CD4-positive, alpha-beta T cell treated with Interleukin-21 for 1 hour (primary cell): ENCODE measurements at regions not wholly inside any gene's neighbourhood (a gene's known extent, or its start where the extent isn't known, plus 50 kb on each side); places are given as distances from the start of the nearest gene placed in this dataset.

Source experiments
- DNase-seq: peaks from one replicate; pipeline ENCODE4 v3.0.0-alpha.2; 2020

GRCh38 chr13:27014406-27015359, 156.9 kb downstream of the USP12 start:
- no peak for DNase-seq

- no peak for DNase-seq
Observed at GRCh38 chr13:27012482-27013197, 159.0 kb downstream of the USP12 start.

DNA sequence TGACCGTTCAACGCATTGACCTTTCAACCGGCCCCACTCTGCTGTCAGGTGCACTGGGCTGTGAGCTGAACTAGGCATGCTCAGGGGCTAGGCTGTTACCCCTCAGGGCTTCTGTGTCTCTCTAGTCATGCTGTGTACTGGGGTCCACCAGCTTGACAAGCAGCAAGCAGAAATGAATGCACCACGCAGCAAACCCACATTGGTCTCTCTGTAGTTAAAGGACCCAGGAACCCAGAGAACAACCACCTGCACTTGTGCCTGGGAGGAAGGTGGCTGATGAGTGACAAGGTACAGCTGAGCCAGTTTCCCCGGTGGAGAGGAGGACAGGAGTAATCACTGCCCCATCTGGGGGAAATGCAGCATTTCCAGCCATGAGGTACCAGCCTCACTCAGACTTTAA, 159.9 kb downstream of the USP12 start:
- DNase-seq: no peak

DNA sequence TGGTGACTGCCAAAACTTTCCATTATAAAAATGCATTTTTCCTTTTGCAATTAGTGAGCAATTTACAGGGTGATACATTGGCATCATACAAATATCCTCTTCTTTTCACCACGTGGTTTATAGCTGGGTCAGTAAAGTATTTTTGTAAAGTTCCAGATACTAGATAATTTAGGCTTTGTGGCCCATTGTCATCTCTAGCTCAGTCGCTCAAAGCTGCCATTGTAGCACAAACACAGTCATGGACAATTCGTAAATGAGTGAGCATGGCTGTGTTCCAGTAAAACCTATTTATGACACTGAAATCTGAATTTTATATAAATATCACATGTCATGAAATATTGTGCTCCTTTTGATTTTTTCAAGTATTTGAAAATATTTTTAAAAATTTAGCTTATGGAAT, 162.9 kb downstream of the USP12 start:
- DNase-seq: no peak

DNA sequence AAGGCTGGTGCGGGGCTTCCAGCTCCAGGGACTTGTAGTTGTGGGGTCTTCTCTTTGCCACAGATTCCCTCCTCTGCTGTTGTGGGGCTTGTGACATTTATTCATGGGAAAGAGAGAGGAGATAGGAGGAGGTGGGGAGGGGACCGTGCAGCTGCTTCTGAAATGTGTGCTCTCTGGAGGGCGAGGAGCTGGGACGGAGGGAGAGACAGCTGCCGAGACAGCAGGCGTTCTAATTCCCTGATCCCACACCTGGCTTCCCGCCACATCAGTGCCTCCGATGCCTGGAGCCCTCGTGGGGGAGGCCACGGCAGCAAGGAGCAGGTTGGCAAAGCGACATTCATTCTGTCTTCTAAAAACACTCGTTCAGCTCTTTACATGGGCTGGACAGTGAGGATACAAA, 164.4 kb downstream of the USP12 start:
- no peak for DNase-seq

GRCh38 chr13:27006519-27007161, 165.0 kb downstream of the USP12 start:
- DNase-seq: no peak

DNA sequence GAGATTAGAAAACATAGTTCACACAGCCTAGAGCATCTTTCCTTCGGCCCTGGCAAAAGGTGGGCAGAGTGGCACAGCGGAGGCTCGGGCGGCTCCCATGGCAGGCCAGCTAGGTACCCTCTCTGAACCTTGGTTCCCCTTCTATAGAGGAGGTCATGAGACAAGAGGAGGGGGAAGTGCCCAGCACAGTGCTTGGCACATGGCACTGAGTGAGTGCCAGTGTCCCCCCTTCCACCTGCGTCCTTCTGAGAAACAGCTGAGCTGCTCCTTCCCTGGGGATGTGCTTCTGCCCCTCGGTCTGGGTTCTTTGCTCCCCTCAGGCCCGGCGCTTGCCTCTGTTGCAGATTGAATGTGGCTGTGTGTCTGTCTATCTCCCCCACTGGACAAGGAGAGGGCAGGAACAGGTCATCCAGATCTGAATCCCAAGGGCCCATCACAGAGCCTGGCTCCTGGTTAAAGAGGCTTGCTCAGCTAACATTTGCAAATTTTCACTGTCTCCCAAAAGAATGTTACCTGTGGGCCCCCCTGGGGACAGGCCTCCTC, 165.6 kb downstream of the USP12 start:
- DNase-seq: no peak

DNA sequence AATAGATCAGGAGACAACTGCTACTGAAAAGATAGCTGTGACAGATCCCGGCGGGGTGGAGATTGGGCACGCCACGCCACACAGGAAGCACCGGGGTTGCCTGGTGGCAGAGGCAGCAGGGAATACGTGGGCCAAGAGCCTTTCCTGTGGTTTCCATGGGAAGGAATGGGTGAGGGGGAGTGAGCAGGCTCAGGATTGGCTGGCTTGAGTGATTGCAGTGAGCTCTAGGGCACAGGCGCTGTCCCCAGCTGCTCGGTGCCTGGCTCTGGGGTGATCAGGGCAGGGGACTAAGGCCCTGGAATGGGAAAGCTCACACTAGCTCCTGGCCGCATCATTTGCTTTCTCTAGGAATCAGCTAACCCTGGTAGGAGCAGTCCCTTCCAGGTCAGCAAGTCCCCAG, 166.1 kb downstream of the USP12 start:
- no peak for DNase-seq

- DNase-seq: no peak
Observed at GRCh38 chr13:27004866-27005265, 166.7 kb downstream of the USP12 start.

GRCh38 chr13:27004326-27004725, 167.3 kb downstream of the USP12 start:
- DNase-seq: no peak

DNA sequence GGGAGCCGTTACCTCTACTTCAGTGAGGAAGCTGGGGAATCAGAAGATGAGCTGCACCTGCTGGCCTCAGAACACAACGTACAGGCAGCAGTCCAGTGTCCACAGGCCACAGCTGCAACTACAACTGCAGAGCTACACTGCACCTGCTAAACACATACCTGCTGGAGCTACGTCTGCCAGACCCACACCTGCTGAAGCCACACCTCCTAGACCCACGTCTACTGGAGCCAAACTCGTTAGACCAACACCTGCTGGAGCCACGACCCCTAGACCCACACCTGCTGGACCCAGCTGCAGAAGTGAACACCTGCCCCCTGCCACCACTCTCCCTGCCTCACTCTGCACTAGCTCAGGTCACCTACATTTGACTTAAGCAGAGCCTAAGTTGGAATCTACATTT, 169.9 kb downstream of the USP12 start:
- no peak for DNase-seq

DNA sequence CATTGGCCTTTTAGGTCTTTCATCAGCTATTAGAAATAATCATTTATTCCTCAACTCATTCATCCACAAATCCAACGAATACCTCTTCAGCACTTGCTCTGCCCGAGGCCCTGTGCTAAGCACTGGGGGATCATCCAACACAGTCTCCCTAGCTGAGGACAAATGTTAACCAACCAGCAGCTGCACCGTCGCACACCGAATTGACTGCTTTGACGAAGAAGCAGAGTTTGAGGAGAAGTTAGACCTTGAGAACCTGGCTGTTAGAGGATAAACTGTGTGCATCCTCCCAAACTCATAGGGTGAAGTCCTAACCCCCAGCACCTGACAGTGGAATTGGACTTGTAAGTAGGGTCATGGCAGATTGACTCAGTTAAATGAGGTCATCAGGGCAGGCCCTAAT, 170.9 kb downstream of the USP12 start:
- no peak for DNase-seq

GRCh38 chr13:26999499-26999898, 172.1 kb downstream of the USP12 start:
- no peak for DNase-seq

- no peak for DNase-seq
Observed at GRCh38 chr13:26998292-26998691, 173.3 kb downstream of the USP12 start.

DNA sequence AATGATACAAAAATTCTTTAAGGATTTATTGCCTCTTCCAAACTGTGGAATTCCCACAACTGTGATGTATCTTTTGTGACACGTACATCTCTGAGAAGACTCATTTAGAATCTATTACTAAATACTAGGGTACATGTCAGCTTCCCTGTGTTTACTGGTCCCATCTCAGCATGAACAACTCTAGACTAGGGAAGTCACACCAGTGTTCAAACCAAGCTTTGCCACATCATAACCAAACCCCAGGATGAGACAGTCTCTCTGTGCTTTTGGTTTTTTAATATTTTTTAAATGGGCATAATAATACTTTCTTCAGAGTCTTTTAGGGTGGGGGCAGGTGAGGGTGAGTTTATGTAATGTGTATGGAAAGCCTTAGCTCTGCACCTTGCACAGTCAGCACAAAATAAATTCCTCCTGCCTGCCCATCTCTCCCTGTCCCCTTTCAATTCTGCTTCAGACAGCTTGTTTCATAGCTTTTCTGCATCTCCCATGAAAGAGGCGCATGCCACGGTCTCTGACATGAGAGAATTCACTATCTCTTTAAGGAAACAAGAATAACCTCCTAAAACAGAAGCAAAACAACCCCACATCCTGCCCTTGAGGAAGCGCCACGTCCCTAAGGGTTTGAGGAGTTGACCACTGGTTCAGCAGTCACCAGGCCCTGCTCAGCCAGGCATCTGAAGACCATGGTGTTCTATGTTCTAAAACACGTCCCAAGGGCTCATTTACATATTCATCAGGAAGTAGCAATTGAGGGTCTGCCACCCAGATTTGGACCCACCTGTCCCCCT, 174.5 kb downstream of the USP12 start:
- no peak for DNase-seq

DNA sequence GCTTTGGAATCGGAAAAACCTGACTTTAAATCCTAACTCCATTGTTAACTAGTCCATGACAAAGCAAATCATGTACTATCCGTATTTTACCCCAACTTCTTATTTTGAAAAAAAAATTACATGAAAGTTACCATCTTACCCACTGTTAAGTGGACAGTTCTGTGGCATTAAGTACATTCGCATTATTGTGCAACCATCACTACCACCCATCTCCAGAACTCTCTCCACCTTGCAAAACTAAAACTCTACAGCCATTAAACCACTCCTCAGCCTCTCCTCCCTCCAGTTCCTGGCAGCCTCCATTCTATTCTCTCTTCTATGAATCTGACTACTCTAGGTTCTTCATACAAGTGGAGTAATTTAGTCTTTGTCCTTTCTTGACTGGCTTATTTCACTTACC, 176.5 kb downstream of the USP12 start:
- DNase-seq: no peak

DNA sequence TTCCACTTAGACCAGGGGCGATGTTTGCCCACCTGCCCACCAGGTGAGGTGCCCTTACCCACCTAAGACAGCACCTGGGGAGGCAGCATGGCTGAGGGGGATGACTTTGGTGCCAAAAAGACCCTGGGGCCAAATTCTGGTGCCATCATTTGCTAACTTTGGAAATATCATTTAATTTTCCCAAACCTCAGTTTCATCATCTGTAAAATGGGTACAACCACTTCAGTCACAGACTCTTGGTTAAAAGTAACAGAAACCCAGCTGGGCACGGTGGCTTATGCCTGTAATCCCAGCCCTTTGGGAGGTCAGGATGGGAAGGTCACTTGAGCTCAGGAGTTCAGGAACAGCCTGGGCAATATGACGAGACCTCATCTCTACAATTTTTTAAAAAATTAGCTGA, 177.8 kb downstream of the USP12 start:
- no peak for DNase-seq

DNA sequence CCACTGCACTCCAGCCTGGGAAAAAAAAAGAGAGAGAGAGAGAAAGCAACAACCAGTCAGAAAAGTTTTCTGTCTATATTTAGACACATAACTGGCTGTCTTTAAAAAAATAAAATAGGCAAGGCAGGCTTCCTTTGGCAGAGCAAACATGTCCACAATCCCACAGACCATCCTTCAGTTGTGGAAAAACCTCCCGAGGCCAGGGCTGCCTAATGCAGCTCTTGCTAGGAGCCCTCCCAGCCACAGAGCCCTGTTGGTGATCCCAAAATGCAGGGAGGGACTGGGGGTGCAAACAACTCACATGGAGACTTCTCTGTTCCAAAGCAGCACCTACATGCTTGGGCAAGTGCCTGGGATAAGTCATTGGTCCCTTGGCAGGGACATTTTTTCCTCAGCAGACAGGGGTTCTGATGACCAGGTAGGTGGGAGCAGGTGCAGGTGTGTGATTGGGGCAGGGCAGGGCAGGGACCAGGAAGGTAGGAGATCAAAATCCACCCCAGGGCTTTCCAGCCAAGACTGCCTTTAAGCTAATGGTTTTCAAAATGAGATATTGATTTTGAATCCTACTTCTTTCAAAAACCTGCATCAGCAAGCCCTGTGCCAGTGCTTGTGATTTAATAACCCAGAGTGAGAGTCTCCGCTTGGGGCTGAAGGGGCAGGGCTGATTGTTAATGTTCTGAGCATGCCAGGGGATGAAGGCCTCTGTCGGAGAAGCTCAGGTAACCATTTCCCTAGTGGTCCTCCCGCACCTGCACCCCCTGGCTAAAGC, 178.5 kb downstream of the USP12 start:
- no peak for DNase-seq

GRCh38 chr13:26991508-26992181, 180.0 kb downstream of the USP12 start:
- no peak for DNase-seq

DNA sequence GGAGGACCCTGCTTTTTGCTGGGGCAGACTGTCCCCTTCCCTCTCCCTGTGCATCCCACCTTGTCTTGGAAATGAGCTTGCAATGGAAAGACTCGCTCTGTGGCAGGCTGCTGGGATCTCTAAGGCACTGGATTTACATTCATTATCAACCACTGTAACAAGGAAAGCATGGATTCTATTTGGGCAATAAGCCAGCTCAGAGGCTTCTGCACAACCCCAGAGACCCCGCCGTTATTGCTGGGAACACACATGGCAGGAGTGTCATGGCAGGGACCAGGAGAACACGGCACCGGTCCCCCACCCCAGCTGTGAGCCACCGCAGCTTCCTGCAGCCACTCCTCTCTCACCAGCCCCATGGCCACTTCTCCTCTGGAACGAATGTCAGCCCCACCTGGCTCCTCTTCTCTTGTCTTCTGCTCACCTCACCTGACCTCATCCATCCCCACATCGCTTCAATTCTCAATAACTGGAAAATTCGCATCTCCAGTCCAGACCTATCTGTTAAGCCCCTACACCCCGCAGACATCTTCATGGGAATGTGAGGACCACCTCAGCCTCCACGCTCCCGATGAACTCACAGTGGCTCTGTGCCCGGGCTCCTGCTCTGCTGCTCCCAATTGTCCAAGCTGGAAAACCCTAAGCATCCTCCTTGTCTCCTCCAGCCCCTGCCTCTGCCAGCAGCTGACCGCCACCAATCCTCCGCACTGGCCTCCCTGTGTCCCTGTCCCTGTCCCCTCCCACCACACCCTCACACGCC, 181.5 kb downstream of the USP12 start:
- DNase-seq: no peak
